Lower leg skin (tissue), 3 donors: ENCODE measurements at regions not wholly inside any gene's neighbourhood (a gene's known extent, or its start where the extent isn't known, plus 50 kb on each side); places are given as distances from the start of the nearest gene placed in this dataset.

Experiments used
- POLR2A ChIP-seq, 2 donors: fragments of 450-650 bp; IDR thresholded peaks; one replicate each; pipeline ENCODE4 v1.6.1; 2016 to 2017; ENCODE audit warnings: antibody characterized with exemption in 2 of 2, mild to moderate bottlenecking in 1 of 2, moderate library complexity in 1 of 2
- TF ChIP-seq, protein P1 (sequence below), 3 donors: fragments of 450-650 bp; IDR thresholded peaks; one replicate each; pipeline ENCODE4 v1.5.1; 2016; ENCODE audit warnings: antibody characterized with exemption in 3 of 3, mild to moderate bottlenecking in 3 of 3, moderate library complexity in 2 of 3

GRCh38 chr4:166301266-166301665 lies 428.2 kb downstream of the TLL1 start:
- TF ChIP-seq, protein P1, sequence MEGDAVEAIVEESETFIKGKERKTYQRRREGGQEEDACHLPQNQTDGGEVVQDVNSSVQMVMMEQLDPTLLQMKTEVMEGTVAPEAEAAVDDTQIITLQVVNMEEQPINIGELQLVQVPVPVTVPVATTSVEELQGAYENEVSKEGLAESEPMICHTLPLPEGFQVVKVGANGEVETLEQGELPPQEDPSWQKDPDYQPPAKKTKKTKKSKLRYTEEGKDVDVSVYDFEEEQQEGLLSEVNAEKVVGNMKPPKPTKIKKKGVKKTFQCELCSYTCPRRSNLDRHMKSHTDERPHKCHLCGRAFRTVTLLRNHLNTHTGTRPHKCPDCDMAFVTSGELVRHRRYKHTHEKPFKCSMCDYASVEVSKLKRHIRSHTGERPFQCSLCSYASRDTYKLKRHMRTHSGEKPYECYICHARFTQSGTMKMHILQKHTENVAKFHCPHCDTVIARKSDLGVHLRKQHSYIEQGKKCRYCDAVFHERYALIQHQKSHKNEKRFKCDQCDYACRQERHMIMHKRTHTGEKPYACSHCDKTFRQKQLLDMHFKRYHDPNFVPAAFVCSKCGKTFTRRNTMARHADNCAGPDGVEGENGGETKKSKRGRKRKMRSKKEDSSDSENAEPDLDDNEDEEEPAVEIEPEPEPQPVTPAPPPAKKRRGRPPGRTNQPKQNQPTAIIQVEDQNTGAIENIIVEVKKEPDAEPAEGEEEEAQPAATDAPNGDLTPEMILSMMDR (IDR thresholded peaks at IDR 0.05) = no peak
- TF ChIP-seq POLR2A (IDR thresholded peaks at IDR 0.05) = no peak
